H9 (cell line): ENCODE measurements at regions not wholly inside any gene's neighbourhood (a gene's known extent, or its start where the extent isn't known, plus 50 kb on each side); places are given as distances from the start of the nearest gene placed in this dataset.

ENCODE experiments used
- DNase-seq: peaks from one replicate; pipeline ENCODE4 v3.0.0-alpha.2; 2017
- H2AFZ ChIP-seq: one replicate; pipeline ENCODE4 v1.6.1; 2013; ENCODE audit warnings: mild to moderate bottlenecking, low read length, control low read depth, moderate library complexity
- H2AK5ac ChIP-seq: 2 replicates; pipeline ENCODE4 v1.6.1; 2013; ENCODE audit warnings: low read length, control low read depth, mixed read lengths; ENCODE audit not compliant: insufficient read length
- H2BK120ac ChIP-seq: one replicate; pipeline ENCODE4 v1.6.1; 2013; ENCODE audit warnings: low read depth, mild to moderate bottlenecking, low read length, control low read depth, inconsistent platforms; ENCODE audit not compliant: poor library complexity, severe bottlenecking
- H2BK12ac ChIP-seq: 2 replicates; pipeline ENCODE4 v1.6.1; 2013; ENCODE audit warnings: low read length, control low read depth, mixed read lengths, low read depth; ENCODE audit not compliant: insufficient read length
- H2BK15ac ChIP-seq: 2 replicates; pipeline ENCODE4 v1.6.1; 2013; ENCODE audit warnings: low read depth, low read length, control low read depth
- H2BK20ac ChIP-seq: one replicate; pipeline ENCODE4 v1.6.1; 2013; ENCODE audit warnings: low read depth, mild to moderate bottlenecking, low read length, control low read depth, inconsistent platforms; ENCODE audit not compliant: poor library complexity, severe bottlenecking
- H2BK5ac ChIP-seq: 2 replicates; pipeline ENCODE4 v1.6.1; 2013; ENCODE audit warnings: low read length, control low read depth, mixed read lengths; ENCODE audit not compliant: insufficient read length
- H3K14ac ChIP-seq: 2 replicates; pipeline ENCODE4 v1.6.1; 2013; ENCODE audit warnings: low read length, control low read depth; ENCODE audit not compliant: insufficient read depth
- H3K18ac ChIP-seq: 2 replicates; pipeline ENCODE4 v1.6.1; 2013; ENCODE audit warnings: low read depth, mild to moderate bottlenecking, mixed read lengths, low read length, control low read depth; ENCODE audit not compliant: insufficient read length
- H3K23ac ChIP-seq: 2 replicates; pipeline ENCODE4 v1.6.1; 2013; ENCODE audit warnings: low read length, control low read depth, mixed read lengths, low read depth; ENCODE audit not compliant: insufficient read length
- H3K23me2 ChIP-seq: 2 replicates; pipeline ENCODE4 v1.6.1; 2013; ENCODE audit warnings: low read depth, mild to moderate bottlenecking, mixed read lengths, low read length, control low read depth; ENCODE audit not compliant: insufficient read length, poor library complexity, severe bottlenecking
- H3K27ac ChIP-seq: 2 replicates; pipeline ENCODE4 v1.5.1; 2013; ENCODE audit warnings: low read length, control low read depth, mixed read lengths, low read depth; ENCODE audit not compliant: insufficient read length
- H3K27me3 ChIP-seq: 2 replicates; pipeline ENCODE4 v1.6.1; 2013; ENCODE audit warnings: low read length, control low read depth, inconsistent platforms; ENCODE audit not compliant: insufficient read depth
- H3K4ac ChIP-seq: 2 replicates; pipeline ENCODE4 v1.6.1; 2013; ENCODE audit warnings: low read depth, mild to moderate bottlenecking, control low read depth, inconsistent platforms, low read length, moderate library complexity
- H3K4me1 ChIP-seq: 2 replicates; pipeline ENCODE4 v1.6.1; 2013; ENCODE audit warnings: low read length, control low read depth, inconsistent platforms; ENCODE audit not compliant: insufficient read depth
- H3K4me2 ChIP-seq: 2 replicates; pipeline ENCODE4 v1.6.1; 2013; ENCODE audit warnings: low read length, control low read depth, mixed read lengths; ENCODE audit not compliant: insufficient read length, insufficient read depth
- H3K56ac ChIP-seq: 2 replicates; pipeline ENCODE4 v1.6.1; 2013; ENCODE audit warnings: low read depth, mild to moderate bottlenecking, mixed read lengths, low read length, control low read depth; ENCODE audit not compliant: insufficient read length
- H3K79me1 ChIP-seq: 2 replicates; pipeline ENCODE4 v1.6.1; 2013; ENCODE audit warnings: low read depth, mild to moderate bottlenecking, moderate library complexity, low read length, control low read depth, inconsistent platforms; ENCODE audit not compliant: insufficient read depth, poor library complexity, severe bottlenecking
- H3K79me2 ChIP-seq: 2 replicates; pipeline ENCODE4 v1.6.1; 2013; ENCODE audit warnings: low read length, control low read depth, inconsistent platforms; ENCODE audit not compliant: insufficient read depth
- H3K9ac ChIP-seq: 2 replicates; pipeline ENCODE4 v1.6.1; 2013; ENCODE audit warnings: low read length, control low read depth, mixed read lengths; ENCODE audit not compliant: insufficient read length; ENCODE audit errors: extremely low read depth
- H3K9me3 ChIP-seq: one replicate; pipeline ENCODE4 v1.6.1; 2013; ENCODE audit warnings: low read depth, low read length, inconsistent platforms; ENCODE audit not compliant: control insufficient read depth
- H3T11ph ChIP-seq: one replicate; pipeline ENCODE4 v1.6.1; 2013; ENCODE audit warnings: mild to moderate bottlenecking, low read length, control low read depth, inconsistent platforms
- H4K20me1 ChIP-seq: one replicate; pipeline ENCODE4 v1.6.1; 2013; ENCODE audit not compliant: control insufficient read depth, insufficient read length, insufficient read depth
- H4K5ac ChIP-seq: 2 replicates; pipeline ENCODE4 v1.6.1; 2013; ENCODE audit warnings: low read depth, mild to moderate bottlenecking, mixed read lengths, low read length, control low read depth; ENCODE audit not compliant: insufficient read length
- H4K8ac ChIP-seq: replicated peaks from 2 replicates; pipeline ENCODE4 v1.6.1; 2013; ENCODE audit warnings: low read length, control low read depth, mixed read lengths, low read depth; ENCODE audit not compliant: insufficient read length
- H4K91ac ChIP-seq: 2 replicates; pipeline ENCODE4 v1.6.1; 2013; ENCODE audit warnings: low read depth, mild to moderate bottlenecking, moderate library complexity, mixed read lengths, low read length, control low read depth; ENCODE audit not compliant: insufficient read length
- H3K27ac Mint-ChIP-seq, 3 experiments: 2 replicates in 2 of 3; 3 replicates in 1 of 3; pipeline ENCODE4 v1.8.0; 2020 to 2021; ENCODE audit warnings: mixed read lengths in 3 of 3, mild to moderate bottlenecking in 1 of 3, moderate library complexity in 1 of 3
- H3K27me3 Mint-ChIP-seq: 2 replicates; pipeline ENCODE4 v1.8.0; 2021; ENCODE audit warnings: low read depth, mild to moderate bottlenecking, moderate library complexity, mixed read lengths
- H3K36me3 Mint-ChIP-seq, 3 experiments: 2 replicates in 2 of 3; 3 replicates in 1 of 3; pipeline ENCODE4 v1.8.0; 2020 to 2021; ENCODE audit warnings: low read depth in 3 of 3, mixed read lengths in 3 of 3; ENCODE audit not compliant: insufficient read depth in 1 of 3
- H3K4me1 Mint-ChIP-seq, 2 experiments: 2 replicates each; pipeline ENCODE4 v1.8.0; 2020; ENCODE audit warnings: mixed read lengths in 2 of 2
- H3K4me3 Mint-ChIP-seq, 2 experiments: 2 replicates in 1 of 2; 3 replicates in 1 of 2; pipeline ENCODE4 v1.8.0; 2020 to 2021; ENCODE audit warnings: mild to moderate bottlenecking in 2 of 2, mixed read lengths in 2 of 2, moderate library complexity in 1 of 2
- H3K9me3 Mint-ChIP-seq, 2 experiments: 2 replicates in 1 of 2; 3 replicates in 1 of 2; pipeline ENCODE4 v1.8.0; 2020; ENCODE audit warnings: mild to moderate bottlenecking in 2 of 2, mixed read lengths in 2 of 2, moderate library complexity in 1 of 2
- CTCF ChIP-seq: fragments of 200-600 bp; sonication (generic); conservative IDR thresholded peaks from 3 replicates; pipeline ENCODE4 v1.8.0; 2021; ENCODE audit warnings: antibody characterized with exemption, mild to moderate bottlenecking
- WGBS: extraction: QIAGEN DNeasy Blood & Tissue Kit; methylation state at CpG from one replicate; pipeline ENCODE4 v1.1.7; 2013; ENCODE audit warnings: missing lambda C conversion rate, low lambda C conversion rate, mixed read lengths; ENCODE audit not compliant: insufficient read length; ENCODE audit errors: extremely low coverage; 5-methylcytosine and 5-hydroxymethylcytosine counted together

- no peak overlapping the region for H3K27ac Mint-ChIP-seq
- Histone ChIP-seq H3K4me2 (no peak overlapping the region), H2AK5ac (no peak overlapping the region)
These were observed 408.8 kb upstream of the SEMA3C start for GRCh38 chr7:81327468-81328266.

More at GRCh38 chr7:81327468-81328266, 408.8 kb upstream of the SEMA3C start:
- H3K23me2 ChIP-seq: no peaks in the 10 kb centered on the region
- no CpG with 5 or more reads among the region's 4 CpGs for WGBS
- no peak overlapping the region for H2BK12ac ChIP-seq
- H3K79me1 ChIP-seq: no peaks in the 10 kb centered on the region
- H3K56ac ChIP-seq: no peak overlapping the region
- Mint-ChIP-seq H3K9me3 (peaks cover 0 to 2% of the 10 kb centered on the region in 2 experiments; a peak in 1 of 5 replicates), H3K4me3 (no peak overlapping the region), H3K4me1 (no peaks in the 10 kb centered on the region; a peak in 1 of 4 replicates), H3K36me3 (no peaks in the 10 kb centered on the region), H3K27me3 (no peaks in the 10 kb centered on the region)
- no peak overlapping the region for H3K23ac ChIP-seq
- no peak overlapping the region for H4K5ac ChIP-seq
- no peaks in the 10 kb centered on the region for H3K27me3 ChIP-seq
- no peak overlapping the region for H2BK15ac ChIP-seq
- H2BK20ac ChIP-seq: no peak overlapping the region
- no peaks in the 10 kb centered on the region for H3K4me1 ChIP-seq
- no peak overlapping the region for H2AFZ ChIP-seq
- H3K14ac ChIP-seq: no peak overlapping the region
- H3K27ac ChIP-seq: no peak overlapping the region
- no peak overlapping the region for H3K4ac ChIP-seq
- H3T11ph ChIP-seq: no peak overlapping the region
- no peak overlapping the region for H3K18ac ChIP-seq
- no peak overlapping the region for H3K9ac ChIP-seq
- TF ChIP-seq CTCF: no peak
- no peaks in the 10 kb centered on the region for H3K79me2 ChIP-seq
- no peaks in the 10 kb centered on the region for H3K9me3 ChIP-seq
- no peak for DNase-seq
- no peak overlapping the region for H2BK5ac ChIP-seq
- H4K20me1 ChIP-seq: no peaks in the 10 kb centered on the region
- H2BK120ac ChIP-seq: no peak overlapping the region
- H4K8ac ChIP-seq: no peak overlapping the region
- no peak overlapping the region for H4K91ac ChIP-seq
